Frontal cortex (tissue), 3 donors: ENCODE measurements at regions not wholly inside any gene's neighbourhood (a gene's known extent, or its start where the extent isn't known, plus 50 kb on each side); places are given as distances from the start of the nearest gene placed in this dataset.

Source experiments
- DNase-seq, 2 donors: peaks; one replicate each; pipeline ENCODE4 v3.0.0; 2012; ENCODE audit warnings: low spot score in 2 of 2
- FAIRE-seq: peaks from 2 replicates; lab custom pipeline; 2012; peaks lifted over from hg19 to GRCh38; lab: Jason Lieb, UNC
- donor health status: control.
- donor health status: control.
- donor health status: control.

- FAIRE-seq: no peak
Measured at GRCh38 chr6:156402227-156402626, 375.0 kb upstream of the ARID1B start.

GRCh38 chr6:156400487-156400886 is 376.7 kb upstream of the ARID1B start:
- DNase-seq (no peak), FAIRE-seq (no peak)

More at GRCh38 chr6:156402227-156402626, 375.0 kb upstream of the ARID1B start:
- DNase-seq: no peak

- no peak for FAIRE-seq
- no peak for DNase-seq
Measured at GRCh38 chr6:156398966-156399365, 378.2 kb upstream of the ARID1B start.

GRCh38 chr6:156398371-156398770 is 378.8 kb upstream of the ARID1B start:
- DNase-seq: no peak
- FAIRE-seq: no peak

GRCh38 chr6:156396791-156397418 is 380.3 kb upstream of the ARID1B start:
- no peak for FAIRE-seq
- peak in 1 of 2 donors; percentile 20 for DNase-seq

GRCh38 chr6:156396068-156396771 is 381.0 kb upstream of the ARID1B start:
- FAIRE-seq (no peak), DNase-seq (no peak)

- DNase-seq (no peak), FAIRE-seq (no peak)
Measured at GRCh38 chr6:156395276-156395675, 381.9 kb upstream of the ARID1B start.

GRCh38 chr6:156392648-156393047 is 384.5 kb upstream of the ARID1B start:
- DNase-seq: no peak
- FAIRE-seq: no peak

GRCh38 chr6:156391977-156392376 is 385.2 kb upstream of the ARID1B start:
- FAIRE-seq (no peak), DNase-seq (no peak)

GRCh38 chr6:156391061-156391672 is 386.0 kb upstream of the ARID1B start:
- DNase-seq: no peak
- no peak for FAIRE-seq

- DNase-seq (no peak), FAIRE-seq (no peak)
Measured at GRCh38 chr6:156390621-156391020, 386.6 kb upstream of the ARID1B start.

- FAIRE-seq (no peak), DNase-seq (no peak)
Measured at GRCh38 chr6:156389296-156389695, 387.9 kb upstream of the ARID1B start.

GRCh38 chr6:156387472-156387871 is 389.7 kb upstream of the ARID1B start:
- FAIRE-seq (no peak), DNase-seq (no peak)

- DNase-seq (no peak), FAIRE-seq (no peak)
Measured at GRCh38 chr6:156383059-156383458, 394.1 kb upstream of the ARID1B start.

GRCh38 chr6:156379392-156380289 is 397.5 kb upstream of the ARID1B start:
- no peak for DNase-seq
- FAIRE-seq: no peak

- FAIRE-seq (no peak), DNase-seq (no peak)
Measured at GRCh38 chr6:156378853-156379252, 398.3 kb upstream of the ARID1B start.

- FAIRE-seq: no peak
- DNase-seq: no peak
Measured at GRCh38 chr6:156376091-156376490, 401.1 kb upstream of the ARID1B start.

- DNase-seq (no peak), FAIRE-seq (no peak)
Measured at GRCh38 chr6:156359912-156360311, 417.3 kb upstream of the ARID1B start.

- no peak for DNase-seq
- no peak for FAIRE-seq
Measured at GRCh38 chr6:156352861-156353260, 424.3 kb upstream of the ARID1B start.

- FAIRE-seq (no peak), DNase-seq (no peak)
Measured at GRCh38 chr6:156351346-156351966, 425.7 kb upstream of the ARID1B start.
